A549 (cell line): ENCODE measurements at regions not wholly inside any gene's neighbourhood (a gene's known extent, or its start where the extent isn't known, plus 50 kb on each side); places are given as distances from the start of the nearest gene placed in this dataset.

Experiments
- ATAC-seq, 2 experiments: fragments of 200-7000 bp in 1 of 2; fragments of >200 bp in 1 of 2; cut with Nextera tagmentation in 1 of 2; cut with Tn5 transposase in 1 of 2; 3 replicates each; pipeline versions ENCODE4 v1.8.0 to v1.9.1; 2018 to 2020; ENCODE audit warnings: mild to moderate bottlenecking in 1 of 2, moderate library complexity in 1 of 2
- CTCF ChIA-PET: fragments of 300-600 bp; sonication (Branson Sonifier 250); formaldehyde crosslinking; extraction: SDS; loops from one replicate; lab custom pipeline; 2021; ENCODE audit warnings: antibody characterized with exemption, inconsistent platforms; lab: Yijun Ruan, JAX
- POLR2A ChIA-PET: fragments of 350-600 bp; formaldehyde crosslinking; extraction: SDS; loops from one replicate; lab custom pipeline; 2021; ENCODE audit warnings: antibody characterized with exemption, inconsistent platforms; lab: Yijun Ruan, JAX
- DNase-seq, 2 experiments: peaks; one replicate each; pipeline versions ENCODE4 v3.0.0 to v3.0.0-alpha.2; 2011 to 2016; ENCODE audit warnings: low read depth in 1 of 2, low spot score in 1 of 2
- FAIRE-seq: peaks from 2 replicates; lab custom pipeline; 2011; peaks lifted over from hg19 to GRCh38; lab: Jason Lieb, UNC
- H3K27ac ChIP-seq, 2 experiments: fragments of >200 bp; sonication (Bioruptor Twin); formaldehyde crosslinking; 3 replicates each; pipeline ENCODE4 v1.5.1; 2016 to 2017
- H3K4me1 ChIP-seq: fragments of >200 bp; sonication (Bioruptor Twin); formaldehyde crosslinking; 3 replicates; pipeline ENCODE4 v1.6.1; 2016
- H3K4me2 ChIP-seq: fragments of >200 bp; sonication (Bioruptor Twin); formaldehyde crosslinking; 3 replicates; pipeline ENCODE4 v1.6.1; 2016
- H3K4me3 ChIP-seq: fragments of >200 bp; sonication (Bioruptor Twin); formaldehyde crosslinking; 3 replicates; pipeline ENCODE4 v1.5.1; 2016
- H3K9me3 ChIP-seq: fragments of >200 bp; sonication (Bioruptor Twin); formaldehyde crosslinking; 3 replicates; pipeline ENCODE4 v1.6.1; 2016
- CBX8 ChIP-seq: fragments of 200-600 bp; sonication (generic); IDR thresholded peaks from 2 replicates; pipeline ENCODE4 v1.6.1; 2016
- CEBPB ChIP-seq, 2 experiments: fragments of >200 bp in 1 of 2; sonication (Bioruptor Twin) in 1 of 2; formaldehyde crosslinking in 1 of 2; IDR thresholded peaks; 2 replicates each; pipeline ENCODE4 v1.6.1; 2012 to 2016
- CHD4 ChIP-seq: fragments of 200-600 bp; sonication (generic); IDR thresholded peaks from 2 replicates; pipeline ENCODE4 v1.6.1; 2016; ENCODE audit warnings: antibody characterized with exemption, mild to moderate bottlenecking, borderline replicate concordance
- CTCF ChIP-seq: fragments of >200 bp; sonication (Bioruptor Twin); formaldehyde crosslinking; IDR thresholded peaks from 3 replicates; pipeline ENCODE4 v1.5.1; 2016
- EHF ChIP-seq: fragments of 250-450 bp; sonication (Bioruptor Pico); IDR thresholded peaks from 2 replicates; pipeline ENCODE4 v1.5.0; 2020; ENCODE audit warnings: mild to moderate bottlenecking
- EHMT2 ChIP-seq: fragments of 200-600 bp; sonication (generic); IDR thresholded peaks from 2 replicates; pipeline ENCODE4 v1.6.1; 2016; ENCODE audit warnings: antibody characterized with exemption, low read depth, mild to moderate bottlenecking, moderate library complexity
- ELK1 ChIP-seq: fragments of 150-350 bp; IDR thresholded peaks from 2 replicates; pipeline ENCODE4 v1.6.1; 2014; ENCODE audit warnings: low read depth, mild to moderate bottlenecking, low read length
- HOXA7 ChIP-seq: fragments of 250-450 bp; sonication (Bioruptor Pico); IDR thresholded peaks from 2 replicates; pipeline ENCODE4 v1.5.0; 2020; ENCODE audit warnings: mild to moderate bottlenecking, moderate library complexity
- JUN ChIP-seq, 2 experiments: fragments of >200 bp; sonication (Bioruptor Twin); formaldehyde crosslinking; IDR thresholded peaks; 2 replicates in 1 of 2; 3 replicates in 1 of 2; pipeline ENCODE4 v1.6.1; 2016 to 2017
- KDM5A ChIP-seq: fragments of 200-600 bp; sonication (generic); IDR thresholded peaks from 2 replicates; pipeline ENCODE4 v1.6.1; 2016; ENCODE audit warnings: antibody characterized with exemption, mild to moderate bottlenecking
- NFE2L2 ChIP-seq: fragments of 150-350 bp; conservative IDR thresholded peaks from 2 replicates; pipeline ENCODE4 v1.6.1; 2014; ENCODE audit warnings: low read length
- PHF8 ChIP-seq: fragments of 200-600 bp; sonication (generic); IDR thresholded peaks from 2 replicates; pipeline ENCODE4 v1.6.1; 2016; ENCODE audit warnings: low read depth, mild to moderate bottlenecking, antibody characterized with exemption, moderate library complexity, borderline replicate concordance
- POLR2A ChIP-seq: IDR thresholded peaks from 2 replicates; pipeline ENCODE4 v1.6.1; 2012; ENCODE audit warnings: mild to moderate bottlenecking, low read length
- SMC3 ChIP-seq: fragments of >200 bp; sonication (Bioruptor Twin); formaldehyde crosslinking; IDR thresholded peaks from 3 replicates; pipeline ENCODE4 v1.6.1; 2018; ENCODE audit warnings: inconsistent platforms
- TFCP2L1 ChIP-seq: fragments of 250-450 bp; sonication (Bioruptor Pico); IDR thresholded peaks from 2 replicates; pipeline ENCODE4 v1.5.0; 2021; ENCODE audit warnings: mild to moderate bottlenecking
- TP53 ChIP-seq: fragments of 250-450 bp; sonication (Bioruptor Pico); IDR thresholded peaks from 2 replicates; pipeline ENCODE4 v1.5.0; 2021; ENCODE audit warnings: mild to moderate bottlenecking, moderate library complexity
- ZC3H11A ChIP-seq: fragments of 450-650 bp; IDR thresholded peaks from 2 replicates; pipeline ENCODE4 v1.6.1; 2014; ENCODE audit warnings: antibody characterized with exemption, mild to moderate bottlenecking
- ZFP36 ChIP-seq: fragments of 450-650 bp; IDR thresholded peaks from 2 replicates; pipeline ENCODE4 v1.6.1; 2014; ENCODE audit warnings: borderline replicate concordance; ENCODE audit not compliant: partially characterized antibody
- ZNF302 ChIP-seq: fragments of 250-450 bp; sonication (Bioruptor Pico); IDR thresholded peaks from 2 replicates; pipeline ENCODE4 v1.9.0; 2021; ENCODE audit warnings: inconsistent platforms, mild to moderate bottlenecking, moderate library complexity
- ZSCAN20 ChIP-seq: fragments of 250-450 bp; sonication (Bioruptor Pico); IDR thresholded peaks from 2 replicates; pipeline ENCODE4 v1.8.0; 2022; ENCODE audit warnings: mild to moderate bottlenecking, moderate library complexity
- WGBS: methylation state at CpG from one replicate; pipeline ENCODE4 v1.1.6; 2017; ENCODE audit errors: missing lambda C conversion rate; 5-methylcytosine and 5-hydroxymethylcytosine counted together
- TF ChIP-seq, protein P1 (sequence below): fragments of >200 bp; sonication (Bioruptor Twin); formaldehyde crosslinking; IDR thresholded peaks from 3 replicates; pipeline ENCODE4 v1.6.1; 2016
- TF ChIP-seq, protein P2 (sequence below): fragments of >200 bp; sonication (Bioruptor Twin); formaldehyde crosslinking; IDR thresholded peaks from 2 replicates; pipeline ENCODE4 v1.6.1; 2016
- TF ChIP-seq, protein P3 (sequence below): IDR thresholded peaks from 2 replicates; pipeline ENCODE4 v1.6.1; 2012

DNA sequence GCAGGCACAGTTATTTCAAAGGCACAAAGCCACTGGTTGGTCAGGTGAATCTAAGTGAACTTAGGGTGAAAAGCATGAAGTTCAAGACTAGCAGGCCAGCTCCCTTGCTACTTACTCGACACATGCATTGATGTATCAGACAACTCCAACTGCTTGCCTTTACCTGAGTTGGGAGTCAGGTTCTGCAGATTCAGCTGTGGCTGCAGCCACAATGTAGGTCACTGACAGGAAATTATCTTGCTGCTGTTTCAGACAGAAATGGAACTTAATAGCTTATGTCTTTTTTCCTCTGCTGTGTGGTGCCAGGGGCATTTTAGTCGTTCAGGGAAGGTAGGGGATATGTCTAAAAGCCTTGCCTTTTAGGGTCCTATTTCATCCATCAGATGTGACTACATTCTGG lies 125.6 kb upstream of the RPH3A start:
- FAIRE-seq (no peak), ATAC-seq (no peak), DNase-seq (no peak)
- 12% methylated on average over 2 of the region's 2 CpGs for whole genome bisulfite sequencing
- CTCF ChIA-PET = no interaction called here
- Histone ChIP-seq H3K4me3 (no peak overlapping the region), H3K27ac (no peak overlapping the region), H3K4me2 (no peak overlapping the region), H3K4me1 (no peaks in the 10 kb centered on the region), H3K9me3 (no peaks in the 10 kb centered on the region)
- POLR2A ChIA-PET = no interaction called here
- TF ChIP-seq CTCF = no peak
- TF ChIP-seq HOXA7 = no peak
- TF ChIP-seq EHF = no peak
- TF ChIP-seq TP53 = no peak
- TF ChIP-seq POLR2A = no peak
- TF ChIP-seq NFE2L2 = no peak
- TF ChIP-seq ZSCAN20 (CRISPR knock-in tag) = no peak

DNA sequence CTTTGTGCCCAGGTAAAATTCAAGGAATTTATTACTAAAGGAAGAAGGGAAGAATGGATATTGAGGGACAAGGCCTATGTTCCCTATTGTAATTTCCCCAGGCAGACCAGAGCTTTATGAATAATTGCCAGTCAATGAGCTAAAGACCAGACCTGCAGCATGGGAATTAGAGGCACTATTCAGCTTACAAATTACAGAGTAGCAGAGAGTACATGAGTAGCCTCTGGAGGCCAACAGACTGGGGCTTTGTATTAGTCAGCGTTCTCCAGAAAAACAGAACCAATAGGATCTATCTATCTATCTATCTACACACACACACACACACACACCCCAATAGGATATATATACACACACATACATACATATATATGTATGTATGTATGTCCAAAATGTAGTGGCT lies 120.0 kb upstream of the RPH3A start:
- TF ChIP-seq CEBPB (IDR thresholded peaks at IDR 0.05) (no peak), ZC3H11A (no peak), EHMT2 (no peak), CBX8 (no peak), PHF8 (no peak), ELK1 (no peak), KDM5A (no peak), CHD4 (no peak), POLR2A (no peak), SMC3 (no peak), ZFP36 (no peak), NFE2L2 (no peak), JUN (IDR thresholded peaks at IDR 0.05) (no peak), TFCP2L1 (CRISPR knock-in tag) (no peak), ZNF302 (CRISPR knock-in tag) (no peak)
- TF ChIP-seq, protein P1, sequence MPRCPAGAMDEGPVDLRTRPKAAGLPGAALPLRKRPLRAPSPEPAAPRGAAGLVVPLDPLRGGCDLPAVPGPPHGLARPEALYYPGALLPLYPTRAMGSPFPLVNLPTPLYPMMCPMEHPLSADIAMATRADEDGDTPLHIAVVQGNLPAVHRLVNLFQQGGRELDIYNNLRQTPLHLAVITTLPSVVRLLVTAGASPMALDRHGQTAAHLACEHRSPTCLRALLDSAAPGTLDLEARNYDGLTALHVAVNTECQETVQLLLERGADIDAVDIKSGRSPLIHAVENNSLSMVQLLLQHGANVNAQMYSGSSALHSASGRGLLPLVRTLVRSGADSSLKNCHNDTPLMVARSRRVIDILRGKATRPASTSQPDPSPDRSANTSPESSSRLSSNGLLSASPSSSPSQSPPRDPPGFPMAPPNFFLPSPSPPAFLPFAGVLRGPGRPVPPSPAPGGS = no peak
- TF ChIP-seq, protein P2, sequence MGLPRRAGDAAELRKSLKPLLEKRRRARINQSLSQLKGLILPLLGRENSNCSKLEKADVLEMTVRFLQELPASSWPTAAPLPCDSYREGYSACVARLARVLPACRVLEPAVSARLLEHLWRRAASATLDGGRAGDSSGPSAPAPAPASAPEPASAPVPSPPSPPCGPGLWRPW = no peak
- TF ChIP-seq, protein P3, sequence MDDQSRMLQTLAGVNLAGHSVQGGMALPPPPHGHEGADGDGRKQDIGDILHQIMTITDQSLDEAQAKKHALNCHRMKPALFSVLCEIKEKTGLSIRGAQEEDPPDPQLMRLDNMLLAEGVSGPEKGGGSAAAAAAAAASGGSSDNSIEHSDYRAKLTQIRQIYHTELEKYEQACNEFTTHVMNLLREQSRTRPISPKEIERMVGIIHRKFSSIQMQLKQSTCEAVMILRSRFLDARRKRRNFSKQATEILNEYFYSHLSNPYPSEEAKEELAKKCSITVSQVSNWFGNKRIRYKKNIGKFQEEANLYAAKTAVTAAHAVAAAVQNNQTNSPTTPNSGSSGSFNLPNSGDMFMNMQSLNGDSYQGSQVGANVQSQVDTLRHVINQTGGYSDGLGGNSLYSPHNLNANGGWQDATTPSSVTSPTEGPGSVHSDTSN = no peak
- ChIA-PET POLR2A (no interaction called here), CTCF (interaction anchor here (0.9 to 1.5 kb wide), 2 partner anchors 12 to 17 kb away, joined by 3 read pairs; no protein-coding TSS in a partner anchor)
- H3K4me3 ChIP-seq = no peak overlapping the region
- no peak for FAIRE-seq
- DNase-seq = no peak
- H3K4me1 ChIP-seq = no peaks in the 10 kb centered on the region
- no peak for ATAC-seq
- H3K4me2 ChIP-seq = no peak overlapping the region
- H3K9me3 ChIP-seq = no peaks in the 10 kb centered on the region
- no peak overlapping the region for H3K27ac ChIP-seq
- 17% methylated on average over 1 of the region's 1 CpG for WGBS
